HPDE6-E6E7 (cell line): ENCODE measurements at regions not wholly inside any gene's neighbourhood (a gene's known extent, or its start where the extent isn't known, plus 50 kb on each side); places are given as distances from the start of the nearest gene placed in this dataset.
"Not testable (repeated sequence)": the region's sequence is repeated elsewhere in the genome, so short reads cannot be mapped to it uniquely, and the experiment has no call there.

ENCODE experiments used
- DNase-seq: peaks from one replicate; pipeline ENCODE4 v3.0.0; 2011; ENCODE audit warnings: missing footprints; ENCODE audit errors: extremely low spot score

DNA sequence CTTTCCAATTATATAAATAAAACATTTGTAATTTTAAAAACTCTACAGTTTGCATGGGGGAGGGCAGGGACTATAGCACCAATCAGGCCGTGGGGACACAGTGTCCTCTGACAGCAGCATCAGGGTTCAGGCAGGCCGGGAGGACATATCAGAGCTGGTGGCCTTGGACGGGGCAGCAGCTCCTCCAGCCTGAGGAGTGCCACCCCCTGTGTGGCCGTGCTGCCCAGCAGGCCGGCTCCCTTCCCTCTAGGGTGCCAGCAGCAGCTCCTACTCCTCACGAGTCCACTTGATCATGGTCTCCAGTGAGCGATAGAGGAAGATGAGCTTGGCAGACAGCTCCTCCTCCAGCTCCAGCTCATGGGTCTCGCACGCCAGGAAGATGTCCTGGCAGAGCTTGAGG lies 144.0 kb upstream of the PHACTR3 start:
- no peak for DNase-seq

DNA sequence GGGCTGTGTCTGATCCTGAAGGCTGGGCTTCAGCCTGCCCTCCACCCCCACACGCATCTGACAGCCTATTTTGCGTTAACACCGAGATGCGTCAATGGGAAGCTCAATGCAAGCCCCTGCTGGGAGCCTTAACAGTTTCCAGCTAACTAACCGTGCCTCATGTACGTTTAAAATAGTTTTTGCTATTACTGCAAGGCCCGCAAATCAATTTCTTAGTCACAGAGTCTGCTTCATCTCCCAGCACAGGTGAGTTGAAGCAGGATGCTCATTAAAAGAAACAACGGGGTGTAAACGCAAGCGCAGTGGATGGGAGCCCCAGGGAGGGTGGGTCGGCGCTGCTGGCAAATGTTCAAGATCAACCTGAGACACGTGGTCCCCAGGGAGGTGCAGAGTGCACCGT lies 142.8 kb upstream of the PHACTR3 start:
- DNase-seq = no peak

DNA sequence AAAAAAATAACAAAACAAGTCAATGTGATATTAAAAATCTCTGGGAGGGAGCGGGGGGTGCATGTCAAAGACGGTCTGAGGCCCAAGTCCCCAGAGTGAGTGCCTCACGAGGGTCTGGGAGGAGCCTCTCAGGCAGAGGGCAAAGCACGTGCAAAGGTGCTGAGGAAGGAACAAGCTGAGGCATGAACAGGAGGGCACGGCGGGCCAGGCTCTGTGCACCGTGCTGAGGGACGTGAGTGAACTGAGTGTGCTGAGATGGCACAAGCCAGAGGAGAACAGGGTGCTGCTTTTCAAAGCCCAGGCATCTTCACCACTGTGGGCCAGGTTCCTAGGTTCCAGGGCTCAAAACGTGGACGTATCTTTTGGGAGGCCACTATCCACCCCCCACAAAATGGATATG lies 142.1 kb upstream of the PHACTR3 start:
- DNase-seq = no peak

DNA sequence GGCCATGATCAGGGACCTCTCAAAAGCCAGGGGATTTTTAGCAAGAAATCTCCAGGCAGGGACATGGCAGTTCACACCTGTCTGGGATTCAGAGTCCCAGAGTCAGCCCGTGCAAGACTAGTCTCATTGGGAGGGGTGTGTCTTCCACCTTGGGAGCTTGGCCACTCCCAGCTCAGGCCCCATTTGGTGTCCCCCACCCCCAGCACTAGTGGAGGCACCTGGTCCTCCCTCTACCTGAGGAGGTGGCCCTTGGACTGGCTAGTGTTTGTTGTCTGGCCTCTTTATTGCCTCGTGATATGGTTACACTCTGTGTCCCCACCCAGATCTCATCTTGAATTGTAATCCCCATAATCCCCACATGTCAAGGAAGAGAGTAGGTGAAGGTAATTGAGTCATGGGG lies 140.8 kb upstream of the PHACTR3 start:
- DNase-seq = no peak

GRCh38 chr20:59466107-59466815 lies 138.1 kb upstream of the PHACTR3 start:
- DNase-seq = no peak

GRCh38 chr20:59468831-59469230 lies 135.5 kb upstream of the PHACTR3 start:
- no peak for DNase-seq

DNA sequence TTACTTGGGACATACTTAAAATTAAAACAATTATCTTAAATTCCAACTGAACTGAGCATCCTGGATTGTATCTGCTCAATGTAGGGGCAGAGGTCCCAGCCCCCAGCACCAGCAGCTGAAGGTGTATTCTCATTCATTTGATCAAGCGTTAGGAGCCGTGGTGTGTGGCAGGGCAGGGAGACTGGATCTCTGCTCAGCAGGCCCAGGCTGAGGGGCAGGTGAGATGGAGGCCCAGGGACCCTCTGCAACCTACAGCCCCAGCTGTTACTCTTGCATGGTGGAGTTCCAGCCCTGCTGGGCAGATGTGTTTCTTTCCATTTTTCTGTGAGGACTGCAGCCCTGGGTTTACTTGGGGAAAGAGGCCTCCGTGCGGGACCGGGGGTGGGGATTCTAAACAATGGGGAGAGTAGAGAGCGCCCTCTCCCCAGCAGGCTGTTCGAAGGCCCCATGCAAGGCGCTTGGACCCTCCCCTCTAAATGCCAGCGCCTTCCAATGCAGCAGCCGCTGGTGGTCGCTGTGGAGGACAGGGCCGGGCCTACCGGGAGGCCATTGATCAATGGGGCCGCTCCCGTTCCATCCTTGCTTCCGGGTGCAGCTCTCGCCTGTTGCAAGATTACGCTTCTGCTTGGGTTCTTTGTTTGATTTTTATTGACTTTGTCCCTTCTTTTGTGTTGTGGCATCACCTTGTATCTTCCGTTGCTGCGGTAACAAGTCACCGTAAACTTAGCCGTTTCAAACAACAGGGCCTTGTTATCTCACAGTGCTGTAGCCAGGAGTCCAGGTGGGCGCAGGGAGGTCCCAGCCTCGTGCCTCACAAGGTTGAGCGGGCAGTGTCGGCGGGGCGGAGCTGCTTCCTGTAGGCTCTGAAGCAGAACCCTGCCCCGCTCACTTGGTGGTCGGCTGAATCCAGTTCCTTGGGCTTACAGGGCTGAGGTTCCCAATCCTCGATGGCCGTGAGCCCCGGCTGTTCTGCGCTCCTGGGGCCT lies 134.8 kb upstream of the PHACTR3 start:
- DNase-seq = no peak

DNA sequence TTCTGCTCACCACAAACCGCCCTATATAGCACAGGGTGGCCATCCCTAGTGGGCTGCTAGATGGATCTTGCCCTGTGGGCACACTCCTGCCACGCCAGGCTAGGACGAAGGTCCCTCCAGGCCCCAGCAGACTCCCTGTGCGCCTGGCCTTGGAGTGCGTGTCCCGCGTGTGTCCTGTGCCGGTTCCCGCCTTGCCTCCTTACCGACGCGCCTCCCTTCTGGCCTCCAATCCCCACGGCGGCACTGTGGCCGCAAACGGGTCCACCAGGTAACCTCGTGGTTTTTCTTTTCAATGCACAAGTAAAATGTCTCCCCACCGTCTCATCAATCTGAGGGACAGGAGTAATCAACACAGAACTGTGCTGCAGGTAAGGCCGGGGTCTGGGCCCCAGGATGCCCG lies 133.8 kb upstream of the PHACTR3 start:
- DNase-seq = no peak

DNA sequence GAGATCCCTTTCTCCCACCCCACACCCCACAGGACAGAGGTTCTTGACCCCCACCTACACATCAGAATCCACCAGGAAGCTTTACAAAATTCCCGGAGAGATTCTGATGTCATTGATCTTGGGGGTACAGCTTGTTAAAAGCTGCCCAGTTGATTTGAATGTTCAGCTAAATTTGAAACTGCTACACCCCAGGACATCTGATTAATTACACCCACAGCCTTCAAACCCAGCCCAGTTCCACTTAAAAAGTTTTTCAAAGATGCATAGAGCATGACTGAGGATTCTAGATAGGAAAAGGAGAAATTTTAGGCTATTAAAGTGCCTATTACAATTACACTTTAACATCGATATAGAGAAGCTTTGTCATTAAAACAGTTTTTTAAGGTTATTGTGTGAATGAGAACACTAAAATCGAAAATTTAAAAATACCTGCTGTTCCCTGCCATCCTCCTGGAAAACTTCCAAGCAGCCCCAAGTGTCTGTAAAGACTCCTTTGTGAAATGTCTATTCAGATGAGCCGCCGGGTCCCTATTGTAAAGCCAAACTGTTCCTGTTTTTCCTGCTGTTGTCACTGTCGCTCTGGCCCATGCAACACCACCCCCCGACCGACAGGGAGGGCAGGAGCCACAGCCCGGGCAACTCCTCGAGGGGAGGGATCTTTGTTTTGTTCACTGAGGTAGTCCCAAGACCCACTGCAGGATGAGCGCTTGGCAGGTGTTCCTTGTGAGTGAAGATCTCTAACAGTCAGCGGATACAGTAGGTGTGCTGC lies 132.5 kb upstream of the PHACTR3 start:
- no peak for DNase-seq

DNA sequence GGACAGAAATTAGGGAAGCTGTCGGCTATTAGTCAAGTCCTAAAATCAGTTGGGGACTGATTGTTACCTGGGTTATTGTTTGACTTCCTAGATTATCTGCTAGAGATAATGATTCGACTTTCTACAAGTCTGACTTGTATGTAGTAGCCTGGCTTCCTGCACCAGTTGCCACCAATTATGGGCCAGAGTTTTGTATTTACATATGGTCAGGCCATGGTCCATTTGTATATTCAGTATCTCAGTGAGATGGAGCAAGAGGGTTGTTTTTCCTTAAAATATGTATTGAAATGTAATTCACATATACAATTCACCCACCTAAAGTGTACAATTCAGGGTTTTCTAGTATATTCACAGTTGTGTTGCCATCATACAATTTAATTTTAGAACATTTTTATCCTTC lies 130.6 kb upstream of the PHACTR3 start:
- no peak for DNase-seq

DNA sequence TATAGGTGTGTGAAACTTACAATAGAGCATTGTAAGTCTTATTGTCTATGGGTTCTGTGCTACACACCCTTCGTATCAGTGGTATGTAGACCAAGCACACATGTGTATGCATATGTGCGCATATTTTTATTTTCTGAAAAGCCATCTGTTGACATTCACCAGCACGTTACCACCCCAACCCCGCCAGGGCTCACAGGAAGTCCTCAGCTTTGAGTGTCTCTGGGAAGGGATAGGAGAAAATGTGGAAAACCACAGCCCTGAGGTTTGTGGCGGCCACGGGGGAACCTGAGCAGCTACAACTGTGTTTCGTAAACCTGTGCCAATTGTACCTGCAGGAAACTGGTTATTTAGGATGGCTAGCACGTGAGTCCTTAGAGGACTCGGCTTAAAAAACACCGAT lies 123.3 kb upstream of the PHACTR3 start:
- no peak for DNase-seq

GRCh38 chr20:59481477-59482018 lies 122.8 kb upstream of the PHACTR3 start:
- no peak for DNase-seq

GRCh38 chr20:59482351-59483187 lies 121.8 kb upstream of the PHACTR3 start:
- DNase-seq = no peak

DNA sequence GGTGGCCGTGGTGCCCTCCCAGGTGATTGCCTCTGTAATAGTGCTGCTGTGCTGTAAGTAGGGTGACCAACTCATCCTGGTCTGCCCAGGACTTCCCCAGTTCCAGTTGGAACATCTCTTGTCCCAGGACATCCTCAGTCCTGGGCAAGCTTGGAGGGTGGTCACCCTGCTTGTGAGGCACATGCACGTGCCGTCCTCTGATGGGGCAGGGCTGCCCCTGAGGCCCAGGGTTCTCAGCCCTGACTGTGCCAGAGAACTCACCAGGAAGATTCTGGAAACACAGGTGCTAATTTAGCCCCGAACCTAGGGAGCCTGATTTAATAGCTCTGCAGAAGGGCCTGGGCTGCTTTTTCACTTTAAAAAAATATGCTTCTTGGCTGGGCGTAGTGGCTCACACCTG lies 120.9 kb upstream of the PHACTR3 start:
- DNase-seq = no peak

DNA sequence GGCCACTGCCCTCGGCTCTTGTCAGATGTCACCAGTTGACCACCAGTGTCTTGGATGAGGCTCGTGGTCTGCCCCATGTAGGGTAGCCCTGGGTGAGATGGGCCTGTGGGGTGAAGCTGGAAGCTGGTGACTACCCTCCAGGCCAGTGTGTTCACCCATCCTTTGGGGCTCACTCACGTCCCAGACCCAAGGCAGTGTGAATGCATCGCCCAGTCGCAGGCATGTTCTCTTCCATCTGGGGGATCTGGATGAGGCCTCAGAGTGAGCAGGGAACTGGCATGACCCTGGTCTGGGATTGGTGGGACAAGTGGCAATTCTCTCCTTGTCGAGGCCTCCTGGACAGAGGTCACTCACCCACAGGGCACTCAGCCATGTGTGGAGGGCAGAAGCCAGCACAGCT lies 120.1 kb upstream of the PHACTR3 start:
- DNase-seq = no peak

- DNase-seq = no peak
Measured at GRCh38 chr20:59485576-59486454, 118.5 kb upstream of the PHACTR3 start.

GRCh38 chr20:59488459-59488858 lies 115.9 kb upstream of the PHACTR3 start:
- not testable (repeated sequence) for DNase-seq

- DNase-seq = not testable (repeated sequence)
Measured at GRCh38 chr20:59490196-59491004, 113.9 kb upstream of the PHACTR3 start.

- no peak for DNase-seq
Measured at GRCh38 chr20:59491884-59492283, 112.5 kb upstream of the PHACTR3 start.
